Choroid plexus epithelial cell (primary cell): ENCODE measurements at regions not wholly inside any gene's neighbourhood (a gene's known extent, or its start where the extent isn't known, plus 50 kb on each side); places are given as distances from the start of the nearest gene placed in this dataset.

Experiments
- DNase-seq: peaks from one replicate; pipeline ENCODE4 v3.0.0-alpha.2; 2010; ENCODE audit warnings: low read depth
- H3K4me3 ChIP-seq: 2 replicates; pipeline ENCODE4 v1.5.1; 2011; ENCODE audit warnings: low read depth, mild to moderate bottlenecking, control low read depth, low read length, moderate library complexity
- CTCF ChIP-seq: conservative IDR thresholded peaks from 2 replicates; pipeline ENCODE4 v1.5.1; 2011; ENCODE audit warnings: low read depth, mild to moderate bottlenecking, control low read depth, inconsistent platforms, low read length, moderate library complexity

DNA sequence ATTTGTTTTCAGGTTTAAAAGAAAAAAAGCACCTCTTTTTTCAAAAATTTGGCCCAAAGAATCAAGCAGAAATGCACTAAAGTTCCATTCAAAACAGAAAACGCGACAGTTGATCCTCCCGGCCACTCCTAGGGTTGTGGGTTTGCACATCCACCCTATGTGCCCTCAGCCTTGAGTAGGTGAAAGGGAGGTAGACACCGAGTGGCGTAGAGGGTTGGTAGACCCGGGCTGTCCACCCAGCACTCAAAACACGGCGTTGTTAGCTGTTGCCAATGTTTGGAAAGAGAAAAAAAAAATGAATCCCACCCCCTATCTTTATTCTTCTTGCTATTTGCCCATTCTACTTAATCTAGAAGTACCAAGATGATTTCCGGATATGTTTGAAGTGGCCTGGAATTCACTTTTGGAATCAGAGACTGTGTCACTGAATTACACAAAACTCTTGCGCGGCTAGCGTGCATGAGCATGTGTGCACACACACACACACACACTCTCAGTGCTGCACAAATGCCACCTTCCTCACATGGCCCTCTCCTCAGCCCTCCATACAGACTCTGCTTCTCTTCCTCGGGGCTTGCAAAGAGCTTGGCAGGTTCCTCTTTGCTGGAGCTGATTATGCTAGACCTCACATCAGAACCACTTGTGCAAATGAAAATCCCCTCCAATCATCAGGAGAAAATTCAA is 110.2 kb upstream of the HAND1 start:
- H3K4me3 ChIP-seq = no peak overlapping the region
- no peak for DNase-seq
- no peak for TF ChIP-seq CTCF

DNA sequence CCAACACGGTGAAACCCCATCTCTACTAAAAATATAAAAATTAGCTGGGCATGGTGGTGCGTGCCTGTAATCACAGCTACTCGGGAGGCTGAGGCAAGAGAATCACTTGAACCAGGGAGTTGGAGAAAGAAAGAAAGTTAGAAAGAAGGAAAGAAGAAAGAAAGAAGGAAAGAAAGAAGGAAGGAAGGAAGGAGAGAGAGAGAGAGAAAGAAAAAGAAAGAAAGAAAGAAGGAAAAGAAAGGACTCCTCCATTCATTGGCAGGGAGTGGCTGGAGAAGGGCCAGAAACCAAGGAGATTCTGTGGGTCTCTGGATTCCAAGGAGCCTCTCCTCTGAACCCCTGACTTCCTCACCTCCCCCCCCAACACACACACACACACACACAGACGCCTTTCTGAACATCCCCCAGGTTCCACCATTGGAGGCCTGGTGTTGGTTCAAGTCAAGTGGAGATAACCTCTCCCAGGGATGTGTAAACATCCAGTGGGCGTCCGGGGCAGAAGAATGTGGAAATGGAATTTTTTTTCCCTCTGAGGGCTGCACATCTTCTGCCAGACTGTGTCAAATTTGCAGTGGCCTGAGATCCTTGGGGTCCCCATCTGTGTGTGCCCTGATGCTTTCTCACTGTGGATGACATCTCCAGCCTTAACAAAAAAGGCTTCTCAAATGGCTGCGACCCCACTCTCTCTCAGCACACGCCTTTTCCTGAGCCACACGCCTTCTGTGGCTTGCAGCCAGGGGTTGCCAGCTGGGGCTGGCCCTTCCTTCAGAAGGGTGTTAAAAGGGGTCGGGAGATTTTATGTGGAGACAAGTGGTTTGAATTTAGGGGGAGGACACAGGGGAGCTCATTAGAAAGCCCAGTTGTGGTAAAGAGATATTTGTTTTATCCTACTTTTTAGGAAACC is 109.3 kb upstream of the HAND1 start:
- no peak overlapping the region for H3K4me3 ChIP-seq
- TF ChIP-seq CTCF = no peak

GRCh38 chr5:154583671-154584177 is 105.7 kb upstream of the HAND1 start:
- no peak overlapping the region for H3K4me3 ChIP-seq
- TF ChIP-seq CTCF = no peak
- no peak for DNase-seq

More for the DNA sequence above, 109.3 kb upstream of the HAND1 start:
- peak; percentile 34 for DNase-seq

GRCh38 chr5:154580422-154580821 is 102.4 kb upstream of the HAND1 start:
- no peak overlapping the region for H3K4me3 ChIP-seq
- no peak for TF ChIP-seq CTCF
- no peak for DNase-seq

GRCh38 chr5:154577416-154577815 is 99.4 kb upstream of the HAND1 start:
- no peak for DNase-seq
- no peak for TF ChIP-seq CTCF
- H3K4me3 ChIP-seq = no peak overlapping the region

DNA sequence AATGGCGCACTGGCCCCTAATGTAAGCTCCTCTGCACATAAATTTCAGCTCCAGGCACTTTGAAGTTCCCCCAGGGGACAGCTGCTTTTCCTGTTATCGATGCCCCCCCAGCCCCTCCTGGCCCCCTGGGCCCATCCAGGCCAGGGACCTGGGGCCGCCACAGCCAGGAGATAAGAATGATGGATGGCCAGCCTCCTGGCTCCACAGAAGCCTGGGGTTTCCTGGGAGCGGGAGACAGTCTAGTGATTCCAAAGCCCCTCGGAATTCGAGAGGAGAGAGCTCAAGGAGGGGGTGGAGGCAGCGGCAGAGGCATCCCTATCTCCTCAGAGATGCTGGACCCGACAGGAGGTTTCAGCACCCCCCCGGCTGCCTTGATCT is 98.4 kb upstream of the HAND1 start:
- no peak for DNase-seq
- H3K4me3 ChIP-seq = no peak overlapping the region
- no peak for TF ChIP-seq CTCF
